HEK293 (cell line): ENCODE measurements at regions not wholly inside any gene's neighbourhood (a gene's known extent, or its start where the extent isn't known, plus 50 kb on each side); places are given as distances from the start of the nearest gene placed in this dataset.

Experiments
- CTCF ChIA-PET: fragments of 350-600 bp; formaldehyde crosslinking; extraction: SDS; loops from one replicate; lab custom pipeline; 2021; ENCODE audit warnings: antibody characterized with exemption; lab: Yijun Ruan, JAX
- POLR2A ChIA-PET: fragments of 300-600 bp; formaldehyde crosslinking; extraction: SDS; loops from one replicate; lab custom pipeline; 2020; ENCODE audit warnings: antibody characterized with exemption, inconsistent platforms; lab: Yijun Ruan, JAX
- H3K27ac ChIP-seq: fragments of 200-500 bp; sonication (Bioruptor generic); 2 replicates; pipeline ENCODE4 v1.5.1; 2014; ENCODE audit warnings: low read depth, low read length, control low read depth, inconsistent platforms; ENCODE audit errors: extremely low read depth
- H3K36me3 ChIP-seq, 2 experiments: fragments of 200-500 bp in 1 of 2; sonication (Bioruptor generic) in 1 of 2; 1 replicate in 1 of 2; 2 replicates in 1 of 2; pipeline ENCODE4 v1.5.1; 2014 to 2017; ENCODE audit warnings: inconsistent platforms in 2 of 2, low read length in 2 of 2; ENCODE audit not compliant: control insufficient read depth in 2 of 2, insufficient read depth in 1 of 2
- H3K4me1 ChIP-seq: fragments of 200-500 bp; sonication (Bioruptor generic); 2 replicates; pipeline ENCODE4 v1.5.1; 2014; ENCODE audit warnings: mild to moderate bottlenecking, low read length, inconsistent platforms; ENCODE audit not compliant: control insufficient read depth, insufficient read depth
- H3K4me3 ChIP-seq: 2 replicates; pipeline ENCODE4 v1.5.1; 2011; ENCODE audit warnings: low read depth, mild to moderate bottlenecking, control low read depth, low read length, moderate library complexity
- H3K9me3 ChIP-seq: fragments of 200-500 bp; sonication (Bioruptor generic); 2 replicates; pipeline ENCODE4 v1.5.1; 2014; ENCODE audit warnings: low read depth, low read length, inconsistent platforms; ENCODE audit not compliant: control insufficient read depth, insufficient read depth
- BCL6B ChIP-seq: fragments of 450-650 bp; formaldehyde crosslinking; IDR thresholded peaks from 2 replicates; pipeline ENCODE4 v1.5.1; 2017; ENCODE audit warnings: missing biosample characterization, missing genetic modification characterization
- EGR2 ChIP-seq: fragments of 450-650 bp; formaldehyde crosslinking; IDR thresholded peaks from 2 replicates; pipeline ENCODE4 v1.5.1; 2016; ENCODE audit warnings: low read depth, missing biosample characterization, missing genetic modification characterization
- MZF1 ChIP-seq: fragments of 450-650 bp; formaldehyde crosslinking; IDR thresholded peaks from 2 replicates; pipeline ENCODE4 v1.5.1; 2017; ENCODE audit warnings: missing biosample characterization, missing genetic modification characterization, borderline replicate concordance
- REST ChIP-seq: fragments of 450-650 bp; formaldehyde crosslinking; IDR thresholded peaks from 2 replicates; pipeline ENCODE4 v1.5.1; 2016; ENCODE audit warnings: missing biosample characterization, missing genetic modification characterization
- ZBTB17 ChIP-seq: fragments of 450-650 bp; formaldehyde crosslinking; IDR thresholded peaks from 2 replicates; pipeline ENCODE4 v1.5.1; 2016; ENCODE audit warnings: missing biosample characterization, missing genetic modification characterization
- ZBTB6 ChIP-seq: fragments of 450-650 bp; formaldehyde crosslinking; IDR thresholded peaks from 2 replicates; pipeline ENCODE4 v1.5.1; 2017; ENCODE audit warnings: missing biosample characterization, missing genetic modification characterization
- ZFHX2 ChIP-seq: fragments of 450-650 bp; formaldehyde crosslinking; conservative IDR thresholded peaks from 2 replicates; pipeline ENCODE4 v1.5.1; 2016; ENCODE audit warnings: missing biosample characterization, missing genetic modification characterization
- ZNF24 ChIP-seq: fragments of 450-650 bp; formaldehyde crosslinking; IDR thresholded peaks from 2 replicates; pipeline ENCODE4 v1.5.1; 2016; ENCODE audit warnings: missing biosample characterization, missing genetic modification characterization
- ZNF248 ChIP-seq: fragments of 450-650 bp; formaldehyde crosslinking; IDR thresholded peaks from 2 replicates; pipeline ENCODE4 v1.5.1; 2017; ENCODE audit warnings: missing biosample characterization, missing genetic modification characterization
- ZNF280D ChIP-seq: fragments of 450-650 bp; formaldehyde crosslinking; IDR thresholded peaks from 2 replicates; pipeline ENCODE4 v1.5.1; 2016; ENCODE audit warnings: missing biosample characterization, missing genetic modification characterization
- ZNF302 ChIP-seq: fragments of 450-650 bp; formaldehyde crosslinking; IDR thresholded peaks from 2 replicates; pipeline ENCODE4 v1.5.1; 2016; ENCODE audit warnings: missing biosample characterization, missing genetic modification characterization, low read depth
- ZNF571 ChIP-seq: fragments of 450-650 bp; formaldehyde crosslinking; IDR thresholded peaks from 2 replicates; pipeline ENCODE4 v1.5.0; 2017; ENCODE audit warnings: missing biosample characterization, missing genetic modification characterization
- ZNF580 ChIP-seq: fragments of 450-650 bp; formaldehyde crosslinking; IDR thresholded peaks from 2 replicates; pipeline ENCODE4 v1.5.1; 2016; ENCODE audit warnings: missing biosample characterization, missing genetic modification characterization
- ZNF585B ChIP-seq: fragments of 450-650 bp; formaldehyde crosslinking; IDR thresholded peaks from 2 replicates; pipeline ENCODE4 v1.5.1; 2016; ENCODE audit warnings: missing biosample characterization, missing genetic modification characterization
- ZNF596 ChIP-seq: fragments of 450-650 bp; IDR thresholded peaks from 2 replicates; pipeline ENCODE4 v1.5.0; 2018; ENCODE audit warnings: missing biosample characterization, mild to moderate bottlenecking, missing genetic modification characterization, moderate library complexity
- ZNF600 ChIP-seq: fragments of 450-650 bp; formaldehyde crosslinking; IDR thresholded peaks from 2 replicates; pipeline ENCODE4 v1.5.1; 2016; ENCODE audit warnings: missing biosample characterization, missing genetic modification characterization
- ZNF626 ChIP-seq: fragments of 450-650 bp; sonication (Bioruptor Pico); formaldehyde crosslinking; IDR thresholded peaks from 2 replicates; pipeline ENCODE4 v1.5.1; 2018; ENCODE audit warnings: missing biosample characterization, missing genetic modification characterization, inconsistent platforms
- ZNF629 ChIP-seq: fragments of 450-650 bp; formaldehyde crosslinking; IDR thresholded peaks from 2 replicates; pipeline ENCODE4 v1.5.1; 2017; ENCODE audit warnings: missing biosample characterization, missing genetic modification characterization
- ZNF660 ChIP-seq: fragments of 450-650 bp; IDR thresholded peaks from 2 replicates; pipeline ENCODE4 v1.5.1; 2018; ENCODE audit warnings: missing biosample characterization, mild to moderate bottlenecking, missing genetic modification characterization
- ZNF843 ChIP-seq: fragments of 450-650 bp; formaldehyde crosslinking; IDR thresholded peaks from 2 replicates; pipeline ENCODE4 v1.5.1; 2016; ENCODE audit warnings: missing biosample characterization, missing genetic modification characterization
- ZSCAN16 ChIP-seq: fragments of 450-650 bp; formaldehyde crosslinking; IDR thresholded peaks from 2 replicates; pipeline ENCODE4 v1.5.1; 2016; ENCODE audit warnings: missing biosample characterization, missing genetic modification characterization

- POLR2A ChIA-PET: interaction anchor here (0.6 kb wide), 1 partner anchor 284 kb away, joined by 6 read pairs; no protein-coding TSS in a partner anchor
- Histone ChIP-seq H3K4me1 (no peaks in the 10 kb centered on the region), H3K36me3 (peaks cover 0 to 10% of the 10 kb centered on the region in 2 experiments; a peak in 2 of 3 replicates), H3K27ac (no peak overlapping the region), H3K9me3 (no peaks in the 10 kb centered on the region), H3K4me3 (no peak overlapping the region)
- CTCF ChIA-PET: interaction anchor here (1.0 kb wide), 1 partner anchor 8 kb away, joined by 3 read pairs; no protein-coding TSS in a partner anchor
- no peak for TF ChIP-seq EGR2 (tag by site-specific recombination)
- no peak for TF ChIP-seq ZNF596 (tag by site-specific recombination)
- TF ChIP-seq ZSCAN16 (tag by site-specific recombination): no peak
Measured at GRCh38 chr16:27720731-27721530, 171.0 kb downstream of the KATNIP start.

- H3K36me3 ChIP-seq: peaks cover 0 to 14% of the 10 kb centered on the region in 2 experiments; a peak in 2 of 3 replicates
- no peak overlapping the region for H3K4me3 ChIP-seq
- no peaks in the 10 kb centered on the region for H3K4me1 ChIP-seq
- CTCF ChIA-PET: interaction anchor here (0.6 to 0.9 kb wide), 2 partner anchors 31 to 82 kb away, joined by 3 to 5 read pairs; no protein-coding TSS in a partner anchor
- no peak for TF ChIP-seq ZNF24 (tag by site-specific recombination)
- no peak for TF ChIP-seq ZNF302 (tag by site-specific recombination)
- TF ChIP-seq ZNF626 (tag by site-specific recombination): no peak
- no peak for TF ChIP-seq REST (tag by site-specific recombination)
- no peak for TF ChIP-seq ZNF596 (tag by site-specific recombination)
- no peak for TF ChIP-seq ZNF843 (tag by site-specific recombination)
- TF ChIP-seq ZNF660 (tag by site-specific recombination): no peak
- no peak for TF ChIP-seq ZBTB6
- TF ChIP-seq ZNF580: no peak
- TF ChIP-seq ZNF600: no peak
- TF ChIP-seq MZF1 (tag by site-specific recombination): no peak
- no peak for TF ChIP-seq ZNF585B (tag by site-specific recombination)
- no peaks in the 10 kb centered on the region for H3K9me3 ChIP-seq
- H3K27ac ChIP-seq: no peak overlapping the region
- POLR2A ChIA-PET: no interaction called here
Measured at GRCh38 chr16:27721531-27722181, 171.7 kb downstream of the KATNIP start.

- ChIA-PET POLR2A (no interaction called here), CTCF (interaction anchor here (0.5 to 0.9 kb wide), 4 partner anchors 30 to 1389 kb away, joined by 3 to 5 read pairs (median 4); no protein-coding TSS in a partner anchor)
- Histone ChIP-seq H3K4me1 (no peaks in the 10 kb centered on the region), H3K4me3 (no peak overlapping the region), H3K36me3 (peaks cover 0 to 15% of the 10 kb centered on the region in 2 experiments; a peak in 2 of 3 replicates), H3K9me3 (no peaks in the 10 kb centered on the region), H3K27ac (no peak overlapping the region)
- TF ChIP-seq ZFHX2 (tag by site-specific recombination) (no peak), ZNF629 (no peak), ZNF571 (no peak), ZNF280D (tag by site-specific recombination) (no peak), BCL6B (tag by site-specific recombination) (no peak), ZBTB17 (tag by site-specific recombination) (no peak), ZNF248 (no peak)
Measured at GRCh38 chr16:27722207-27722606, 172.3 kb downstream of the KATNIP start.
